Left cardiac atrium (tissue), 4 donors: ENCODE measurements at regions not wholly inside any gene's neighbourhood (a gene's known extent, or its start where the extent isn't known, plus 50 kb on each side); places are given as distances from the start of the nearest gene placed in this dataset.
"Not testable (repeated sequence)": the region's sequence is repeated elsewhere in the genome, so short reads cannot be mapped to it uniquely, and the experiment has no call there.

ENCODE experiments used
- ATAC-seq, 2 donors: fragments of 200-7000 bp; cut with Tn5 transposase; one replicate each; pipeline ENCODE4 v1.9.1; 2020; ENCODE audit warnings: mild to moderate bottlenecking in 2 of 2, moderate library complexity in 2 of 2
- DNase-seq: peaks from one replicate; pipeline ENCODE4 v3.0.0-alpha.2; 2020
- intact Hi-C, 2 donors: fragments of 100-400 bp; cut with DNase I; formaldehyde crosslinking; loops; one replicate each; pipeline versions ENCODE4 v1.14.1 to v1.15.1; 2022 to 2023
- donor health status: DM: no; HTN: yes; CAD: no.
- donor health status: DM: no; HTN: yes; CAD: no; lungs with severe emphysema.
- donor health status: DM: yes; HTN: yes; CAD: no.
- donor health status: Dilated cardiomyopathy.

DNA sequence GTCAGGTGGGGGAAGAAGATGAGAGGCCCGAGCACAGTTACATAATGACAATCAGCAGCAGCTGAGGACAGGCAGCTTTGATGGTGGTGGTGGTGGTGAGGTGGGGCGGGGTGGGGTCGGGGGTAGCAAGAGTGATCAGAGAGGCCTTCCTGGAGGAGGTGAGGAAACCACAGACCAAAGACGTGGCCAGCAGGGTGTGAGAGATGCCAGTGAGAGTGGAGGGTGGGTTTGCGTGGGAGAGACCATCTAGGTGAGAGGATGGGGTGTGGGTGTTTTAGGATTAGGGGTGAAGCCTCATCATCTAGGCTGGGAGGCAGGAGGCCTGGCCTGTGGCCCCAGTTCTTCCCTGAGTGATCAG is 76.0 kb upstream of the TOX2 start:
- DNase-seq (no peak), ATAC-seq (no peak)
- intact Hi-C loops, result no loop called here

DNA sequence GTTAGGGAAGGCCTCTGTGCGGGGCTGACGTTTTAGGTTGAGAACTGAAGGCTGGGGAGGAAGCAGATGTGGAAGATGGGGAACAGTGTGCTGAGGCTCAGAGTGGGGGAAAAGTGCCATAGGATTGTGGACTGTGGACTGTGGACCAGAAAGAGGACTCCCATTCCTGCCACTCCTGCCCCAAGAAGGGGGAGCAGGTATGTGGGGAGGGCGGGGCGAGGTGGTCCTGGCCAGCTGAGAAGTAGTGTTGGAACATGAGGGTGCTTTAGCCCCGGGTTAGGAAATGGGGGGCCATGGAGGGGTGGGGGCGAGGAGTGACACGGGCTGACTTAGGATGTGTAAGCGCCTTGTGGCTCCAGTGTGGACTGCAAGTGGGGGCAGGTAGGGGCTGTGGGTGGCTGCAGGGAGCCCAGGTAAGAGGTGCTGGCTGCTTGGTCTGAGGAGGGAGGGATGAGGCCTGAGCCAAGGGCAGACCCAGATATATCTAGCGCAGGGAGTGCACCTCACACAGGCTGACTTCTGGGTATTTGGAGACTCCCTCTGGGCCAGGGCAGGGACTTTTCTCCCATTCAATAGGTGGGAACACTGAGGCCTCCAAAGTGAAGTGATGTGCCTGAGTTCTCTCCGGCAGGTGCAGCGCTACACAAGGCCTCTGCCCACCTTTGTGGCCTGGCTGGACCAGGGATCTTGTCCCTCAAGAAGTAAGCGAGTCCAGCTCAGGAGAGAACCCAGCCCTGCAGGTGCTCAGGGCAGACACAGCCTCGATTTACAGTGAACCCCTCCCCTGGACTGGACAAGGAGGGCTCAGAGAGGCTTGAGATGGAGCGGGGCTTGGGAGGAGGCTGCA is 76.6 kb upstream of the TOX2 start:
- ATAC-seq, result no peak
- no peak for DNase-seq
- intact Hi-C loops, result no loop called here

DNA sequence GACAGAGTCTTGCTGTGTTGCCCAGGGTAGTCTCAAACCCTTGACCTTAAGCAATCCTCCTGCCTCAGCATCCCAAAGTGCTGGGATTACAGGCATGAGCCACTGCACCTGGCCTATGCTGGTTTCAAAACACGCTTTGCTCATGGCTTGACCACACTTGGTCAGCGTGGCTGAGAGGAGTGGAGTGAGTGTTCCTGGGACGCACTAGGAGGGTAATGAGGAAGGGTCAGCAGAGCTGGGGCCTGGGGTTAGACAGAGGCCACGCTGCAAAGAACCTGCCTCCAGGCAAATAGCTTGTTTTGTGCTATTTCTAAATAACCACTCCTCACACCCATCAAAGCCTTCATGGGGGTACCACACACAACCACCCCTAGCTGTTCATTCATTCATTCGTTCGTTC is 77.9 kb upstream of the TOX2 start:
- no peak for ATAC-seq
- intact Hi-C loops, result no loop called here
- DNase-seq, result no peak

DNA sequence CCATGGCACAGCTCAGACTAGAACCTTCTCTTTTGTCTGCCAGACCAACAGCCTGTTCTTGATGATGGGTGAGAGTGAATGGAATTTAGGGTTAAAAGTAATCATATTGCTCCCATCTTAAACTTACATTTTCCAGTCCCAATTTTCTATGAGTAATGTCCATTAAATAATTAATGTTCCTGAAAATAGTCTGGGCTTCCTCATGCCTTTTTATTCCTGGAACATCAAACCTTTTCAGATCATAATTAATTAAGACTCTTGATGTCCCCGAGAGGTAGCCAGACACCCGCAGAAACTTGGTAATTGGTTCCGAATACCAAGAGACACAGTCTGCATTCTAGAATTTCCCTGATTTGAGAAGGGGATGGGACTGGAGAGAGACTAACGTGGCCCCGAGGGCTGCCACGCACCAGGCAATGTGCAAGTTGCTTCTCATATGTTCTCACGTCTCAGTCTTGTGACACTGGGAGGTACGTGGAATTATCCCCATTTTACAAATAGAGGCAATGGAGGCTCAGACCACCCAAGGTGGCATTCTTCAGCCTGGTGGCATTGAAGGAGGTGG is 78.6 kb upstream of the TOX2 start:
- DNase-seq, result no peak
- ATAC-seq, result no peak
- intact Hi-C loops, result no loop called here

DNA sequence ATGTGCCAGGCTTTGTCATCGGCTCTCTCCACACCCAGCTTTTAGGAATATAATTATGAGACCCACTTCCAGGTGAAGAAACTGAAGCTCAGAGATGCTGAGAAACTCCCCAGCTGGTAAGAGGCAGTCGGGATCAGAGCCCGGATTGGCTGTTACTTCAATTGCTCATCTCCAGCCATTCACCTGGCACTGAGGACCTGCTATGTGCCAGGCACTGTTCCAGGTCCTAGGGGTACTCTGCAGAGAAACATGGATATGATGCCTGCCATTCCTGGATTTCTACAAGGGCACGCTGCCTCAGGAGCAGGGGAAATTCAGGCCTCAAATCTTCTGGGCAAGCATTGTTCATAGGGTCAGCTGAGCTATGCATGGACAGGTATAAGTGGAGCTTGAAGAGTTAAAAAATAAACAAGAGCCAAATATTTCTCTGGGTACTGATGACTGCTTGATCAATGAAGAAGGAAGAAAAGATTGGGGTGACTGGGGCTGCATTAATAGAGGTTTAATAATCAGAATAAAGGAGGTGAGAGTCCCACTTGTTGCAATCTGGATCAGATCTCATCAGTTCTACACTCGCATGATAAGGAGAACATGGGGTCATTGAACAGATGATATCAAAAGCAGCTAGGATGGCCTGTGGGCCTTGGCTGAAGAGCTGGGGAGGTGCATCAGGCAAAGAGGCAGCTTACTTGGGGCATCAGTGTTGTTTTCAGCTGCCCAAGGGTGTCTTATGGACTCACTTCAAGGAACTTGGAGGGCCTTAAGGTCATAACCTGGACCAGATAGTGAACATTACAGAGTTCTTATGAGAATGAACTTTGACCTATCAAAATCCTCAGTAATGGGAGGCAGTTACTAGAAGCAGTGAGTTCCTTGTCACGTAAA is 80.9 kb upstream of the TOX2 start:
- intact Hi-C loops, result no loop called here
- ATAC-seq, result no peak
- no peak for DNase-seq

DNA sequence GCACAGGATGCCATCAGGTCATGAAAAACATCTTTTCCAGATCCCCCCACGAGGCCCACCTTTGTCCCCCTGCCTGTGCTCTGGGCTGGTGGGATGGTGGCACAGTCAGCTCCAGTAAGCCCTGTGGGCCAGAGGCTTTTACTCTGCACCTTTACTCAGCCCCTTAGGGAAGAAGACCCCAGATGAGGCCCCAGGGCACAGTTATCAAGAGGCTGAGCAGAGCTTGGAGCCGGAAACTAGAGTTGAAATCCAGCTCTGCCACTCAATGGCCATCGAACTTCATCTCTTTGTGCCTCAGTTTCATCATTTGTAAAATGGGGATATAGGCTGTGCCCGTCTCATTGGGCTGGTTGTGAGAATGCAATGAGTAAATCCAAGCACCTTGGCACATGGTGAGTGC is 81.7 kb upstream of the TOX2 start:
- ATAC-seq (no peak), DNase-seq (no peak)
- intact Hi-C loops, result no loop called here

DNA sequence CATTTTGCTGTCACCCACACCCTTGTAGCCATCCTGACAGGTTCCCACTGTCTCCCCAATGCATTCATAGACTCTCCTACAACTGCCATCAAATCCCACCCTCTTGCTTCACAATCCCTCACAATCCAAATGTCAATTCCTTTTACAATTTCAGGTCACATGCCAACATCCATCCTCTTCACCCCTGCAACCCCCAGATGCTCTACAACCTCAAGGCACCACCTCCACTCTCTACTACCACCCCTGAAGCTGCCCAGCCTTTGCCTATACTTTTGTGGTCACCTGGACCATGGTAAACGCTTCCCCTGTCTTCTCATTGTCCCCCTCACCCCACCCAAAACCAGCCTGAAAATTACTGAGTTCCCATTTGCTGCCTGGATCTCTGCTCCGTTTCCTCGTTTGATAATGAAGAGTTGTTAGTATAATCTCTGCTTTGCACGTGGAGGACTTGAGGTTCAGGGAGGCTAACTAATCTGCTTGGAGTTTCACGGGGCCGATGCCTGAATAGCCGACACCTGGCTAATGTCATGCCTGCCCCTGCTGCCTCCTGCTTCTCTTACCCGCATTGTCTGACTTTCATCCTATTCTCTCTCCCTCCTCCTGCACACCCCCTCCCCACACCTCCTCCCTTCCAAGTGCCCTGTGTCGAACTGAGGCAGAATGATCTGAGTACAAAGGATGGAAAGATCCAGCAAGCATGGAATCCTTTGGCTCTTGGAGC is 82.4 kb upstream of the TOX2 start:
- ATAC-seq, result no peak
- no peak for DNase-seq
- intact Hi-C loops, result no loop called here

DNA sequence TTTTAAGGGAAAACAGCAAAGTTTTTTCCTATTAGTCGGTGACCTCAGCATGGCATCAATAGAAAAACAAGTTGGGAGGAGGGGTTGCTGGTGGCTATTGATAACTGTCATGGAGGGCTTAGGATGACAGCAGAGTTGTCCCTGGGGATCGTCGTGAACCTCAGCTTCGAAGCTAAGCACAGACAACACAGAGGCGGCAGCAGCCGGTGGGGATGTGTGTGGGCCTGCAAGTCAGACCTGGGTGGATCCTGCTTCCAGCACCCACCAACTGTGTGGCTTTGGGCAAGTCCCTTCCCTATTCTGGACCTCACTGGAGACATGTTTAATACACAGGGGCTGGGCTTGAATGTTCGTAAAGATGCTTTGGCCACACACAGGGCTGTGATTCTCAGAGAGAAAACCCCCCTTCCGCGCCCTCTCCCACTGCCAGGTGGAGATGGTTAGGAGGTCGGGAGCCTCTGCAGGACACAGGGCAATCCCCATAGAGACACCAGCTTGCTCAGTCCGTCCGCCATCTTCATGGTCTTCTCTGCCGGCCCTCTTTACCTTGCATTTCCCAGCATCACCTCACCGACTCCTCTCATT is 83.1 kb upstream of the TOX2 start:
- intact Hi-C loops, result no loop called here
- ATAC-seq, result no peak
- DNase-seq, result no peak

DNA sequence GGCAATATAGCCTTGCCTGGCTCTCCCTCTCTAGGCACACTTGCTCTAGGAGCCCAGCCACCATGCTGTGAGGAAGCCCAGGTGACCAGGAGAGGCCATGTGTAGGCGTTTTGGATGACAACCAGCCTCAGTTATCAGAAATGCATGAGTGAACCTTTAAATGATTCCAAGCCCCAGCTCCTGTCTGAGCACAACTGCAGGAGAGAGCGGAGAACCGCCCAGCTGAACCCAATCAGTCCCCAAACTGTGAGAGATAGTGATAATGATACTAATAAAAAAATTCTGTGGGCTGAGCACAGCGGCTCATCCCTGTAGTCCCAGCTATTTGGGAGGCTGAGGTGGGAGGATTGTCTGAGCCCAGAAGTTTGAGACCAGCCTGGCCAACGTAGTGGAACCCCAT is 83.8 kb upstream of the TOX2 start:
- intact Hi-C loops, result no loop called here
- DNase-seq (no peak), ATAC-seq (no peak)

DNA sequence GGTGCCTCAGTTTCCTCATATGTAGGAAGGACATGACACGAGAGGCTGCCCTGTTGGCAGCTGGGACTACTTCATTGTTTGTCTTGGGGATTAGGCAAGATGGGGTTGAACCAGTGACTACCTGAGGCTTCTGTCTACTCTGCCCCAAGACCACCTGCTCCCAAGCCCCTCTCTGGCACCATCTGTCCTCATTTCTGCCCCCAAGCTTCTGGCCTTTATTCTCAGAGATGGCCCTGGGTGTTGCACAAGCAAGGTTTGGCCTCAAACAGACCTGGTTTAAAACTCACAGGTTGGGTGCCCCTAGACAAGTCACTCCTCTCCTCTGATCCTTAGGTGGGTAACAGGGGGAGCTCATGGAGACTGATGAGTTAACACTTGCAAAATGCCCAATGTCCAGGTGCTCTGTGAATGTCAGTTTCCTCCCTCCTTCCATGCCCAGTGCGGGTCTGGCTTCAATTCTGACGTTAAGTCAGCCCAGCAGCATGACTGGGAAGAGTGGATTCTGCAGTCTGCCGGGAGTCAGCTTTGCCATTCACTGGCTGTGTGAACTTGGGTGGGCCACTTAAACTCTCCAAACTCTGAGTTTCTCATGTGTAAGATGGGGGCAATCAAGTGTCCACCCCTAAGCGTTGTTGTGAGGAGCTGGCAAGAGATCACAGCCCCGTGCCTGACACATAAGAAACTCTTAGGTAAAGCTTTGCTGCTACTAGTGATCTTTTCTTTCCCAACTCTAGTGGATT is 84.5 kb upstream of the TOX2 start:
- ATAC-seq, result no peak
- DNase-seq, result no peak
- intact Hi-C loops, result no loop called here

DNA sequence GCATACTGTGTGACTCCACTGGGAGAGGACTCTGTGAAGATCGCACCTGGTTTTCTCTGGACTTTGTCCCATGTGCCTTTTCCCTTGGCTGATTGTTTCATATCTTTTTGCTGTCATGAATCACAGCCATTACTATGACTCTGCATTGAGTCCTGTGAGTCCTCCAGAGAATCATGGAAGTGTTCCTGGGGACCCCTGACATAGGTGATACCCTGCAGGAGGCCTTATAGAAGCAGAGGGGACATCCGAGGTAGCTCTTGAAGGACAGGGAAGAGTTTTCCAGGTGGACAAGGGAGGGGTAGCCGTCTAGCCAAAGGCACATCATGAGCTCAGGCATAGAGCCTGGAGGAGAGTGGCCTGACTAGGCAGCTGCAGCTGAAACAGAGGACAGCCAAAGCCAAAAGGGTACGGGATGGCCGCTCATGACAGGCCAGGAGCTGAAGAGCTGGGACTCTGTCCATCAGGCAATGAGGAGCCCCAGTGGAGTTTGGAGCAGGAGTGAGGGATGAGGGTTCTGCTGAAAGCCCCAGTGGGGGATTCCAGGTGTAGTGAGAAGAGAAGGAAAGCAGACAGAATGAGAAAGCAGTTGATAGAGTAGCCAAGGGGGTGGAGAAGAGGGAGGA is 86.6 kb upstream of the TOX2 start:
- DNase-seq, result no peak
- intact Hi-C loops, result no loop called here

DNA sequence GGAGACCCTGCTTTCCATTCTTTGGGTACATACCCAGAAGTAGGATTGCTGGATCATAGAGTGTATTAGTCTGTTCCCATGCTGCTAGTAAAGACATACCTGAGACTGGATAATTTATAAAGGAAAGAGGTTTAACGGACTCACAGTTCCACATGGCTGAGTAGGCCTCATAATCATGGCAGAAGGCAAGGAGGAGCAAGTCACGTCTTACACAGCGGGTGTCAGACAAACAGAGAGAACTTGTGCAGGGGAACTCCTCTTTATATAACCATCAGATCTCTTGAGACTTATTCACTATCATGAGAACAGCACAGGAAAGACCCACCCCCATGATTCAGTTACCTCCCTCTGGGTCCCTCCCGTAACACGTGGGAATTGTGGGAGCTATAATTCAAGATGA is 87.7 kb upstream of the TOX2 start:
- DNase-seq, ATAC-seq, intact Hi-C loops: not testable (repeated sequence)

More for the DNA sequence above, 86.6 kb upstream of the TOX2 start:
- ATAC-seq, result no peak

DNA sequence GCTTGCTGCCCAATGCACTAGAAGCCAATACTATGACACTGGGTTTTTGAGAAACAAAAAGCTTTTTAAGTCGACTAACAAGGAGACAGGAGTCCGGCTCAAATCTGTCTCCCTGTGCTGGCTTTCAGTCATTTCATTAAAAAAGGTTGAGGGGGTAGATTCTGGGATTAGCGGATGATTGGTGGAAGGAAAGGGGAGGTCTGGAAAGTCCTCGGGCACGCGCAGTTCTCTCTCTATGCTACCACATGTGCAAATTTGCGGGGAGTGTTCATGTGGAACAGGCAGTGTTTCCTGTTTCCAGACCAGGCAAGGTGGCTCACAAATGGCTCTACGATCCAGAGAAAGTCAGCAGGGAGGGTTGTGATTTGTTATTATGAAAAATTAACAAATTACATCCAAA is 89.1 kb upstream of the TOX2 start:
- intact Hi-C loops, result no loop called here
- DNase-seq, result no peak
- ATAC-seq, result no peak

DNA sequence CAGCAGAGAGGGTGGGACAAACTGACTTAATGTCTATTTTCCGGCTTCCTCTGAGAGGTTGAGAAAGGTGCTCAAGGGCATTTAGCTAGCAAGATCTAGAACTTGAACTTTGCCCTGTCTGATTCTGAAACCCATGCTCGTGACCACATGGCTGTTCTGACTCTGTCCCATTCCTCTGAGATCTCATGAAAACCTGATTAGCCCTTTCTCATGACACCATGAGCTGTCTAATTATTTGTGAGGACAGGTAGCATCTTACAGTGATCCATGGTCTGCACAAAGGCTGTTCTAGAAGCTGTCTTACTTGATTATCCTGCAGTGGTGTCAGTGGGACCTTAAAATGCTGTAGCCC is 89.6 kb upstream of the TOX2 start:
- intact Hi-C loops, result no loop called here
- ATAC-seq, result no peak
- DNase-seq, result no peak

DNA sequence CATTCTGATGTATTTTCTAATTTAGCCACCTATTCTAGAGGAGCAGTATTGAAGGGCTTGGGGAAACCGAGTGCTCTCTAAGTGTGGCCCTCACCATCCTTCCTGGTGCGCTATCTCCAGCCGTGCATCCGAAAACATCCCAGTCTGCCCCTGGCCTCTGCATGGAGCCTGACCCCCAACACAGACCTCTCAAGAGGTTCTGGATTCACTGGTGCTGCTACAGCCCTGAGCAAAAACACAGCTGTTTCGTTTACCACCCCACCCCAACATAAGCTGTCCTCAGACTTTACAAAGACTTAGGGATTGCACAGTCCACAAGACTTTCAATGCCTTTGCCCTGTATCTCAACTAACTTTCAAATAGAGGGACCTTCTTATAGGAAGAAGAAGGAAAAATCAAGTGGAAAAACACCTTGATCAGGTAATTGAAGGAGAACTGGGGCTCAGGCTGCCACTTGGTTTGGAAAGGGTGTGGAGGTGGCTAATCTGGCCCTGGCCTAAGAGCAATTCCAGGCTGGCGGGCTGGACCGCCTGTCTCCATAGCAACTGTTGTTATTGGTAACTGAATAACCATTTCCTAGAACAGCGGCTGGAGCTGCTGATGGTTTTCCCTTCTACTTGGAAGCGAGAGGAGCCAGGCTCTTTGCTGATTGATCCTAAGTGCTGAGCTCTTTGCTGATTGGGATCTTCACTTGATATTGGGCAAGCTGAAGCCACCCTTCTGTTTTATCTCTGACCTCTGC is 90.2 kb upstream of the TOX2 start:
- DNase-seq, result no peak
- intact Hi-C loops, result no loop called here
- ATAC-seq, result no peak

DNA sequence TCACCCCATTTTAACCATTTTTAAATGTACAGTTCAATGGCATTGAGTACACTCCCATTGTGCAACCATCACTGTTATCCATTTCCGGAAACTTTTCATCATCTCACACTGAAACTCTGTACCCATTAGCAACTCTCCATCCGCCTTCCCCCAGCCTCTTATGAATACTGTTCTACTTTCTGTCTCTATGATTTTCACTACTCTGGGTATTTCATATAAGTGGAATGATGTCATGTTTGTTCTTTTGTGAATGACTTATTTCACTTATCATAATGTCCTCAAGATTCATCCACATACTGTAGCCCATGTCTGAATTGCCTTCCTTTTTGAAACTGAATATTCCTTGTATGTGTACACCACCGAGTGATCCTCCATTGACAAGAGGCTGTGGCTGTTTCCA is 92.9 kb upstream of the TOX2 start:
- intact Hi-C loops, result no loop called here
- ATAC-seq (no peak), DNase-seq (no peak)

DNA sequence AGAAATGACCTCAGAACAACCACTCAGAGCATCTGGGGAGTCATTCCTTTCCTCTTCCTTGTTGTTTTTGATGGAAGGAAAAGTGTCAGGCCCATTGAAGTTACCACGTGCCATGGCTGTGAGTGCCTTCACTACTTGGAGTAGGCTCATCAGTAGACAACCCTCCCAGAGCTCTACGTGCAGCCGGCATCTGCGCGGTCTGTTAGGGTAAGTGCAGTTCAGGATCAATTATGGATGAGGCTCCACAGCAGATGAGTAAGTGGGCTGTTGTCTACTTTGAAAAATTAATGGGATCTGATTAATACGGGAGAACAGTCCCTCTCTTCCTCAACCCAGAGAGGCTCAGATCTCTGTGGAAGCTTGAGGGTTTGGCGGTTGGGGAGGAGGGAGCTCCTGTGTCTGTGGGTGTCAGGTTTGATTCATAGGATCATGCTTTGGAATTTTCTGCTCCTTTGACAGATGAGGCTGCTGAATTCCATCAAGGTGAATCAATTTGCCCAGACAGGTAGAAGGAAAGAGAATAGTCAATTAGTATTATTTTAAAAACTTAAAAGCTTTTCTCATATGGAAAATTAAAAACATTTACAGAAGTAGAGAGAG is 93.8 kb upstream of the TOX2 start:
- no peak for DNase-seq
- ATAC-seq, result no peak
- intact Hi-C loops, result no loop called here
